K562 (cell line): ENCODE measurements at regions not wholly inside any gene's neighbourhood (a gene's known extent, or its start where the extent isn't known, plus 50 kb on each side); places are given as distances from the start of the nearest gene placed in this dataset.
"Not testable (repeated sequence)": the region's sequence is repeated elsewhere in the genome, so short reads cannot be mapped to it uniquely, and the experiment has no call there.

Experiments
- ATAC-seq: fragments of 200-7000 bp; cut with Tn5 transposase; 3 replicates; pipeline ENCODE4 v1.9.1; 2020; ENCODE audit warnings: moderate library complexity
- BruUV-seq: library from RNA; stranded (reverse); fragments of 400-500 nt; replicated peaks from 2 replicates; lab custom pipeline; 2021; lab: Mats Ljungman, UMichigan
- CTCF ChIA-PET: fragments of 300-600 bp; formaldehyde crosslinking; extraction: SDS; loops from one replicate; lab custom pipeline; 2021; ENCODE audit warnings: low intra/inter-chr PET ratio; lab: Yijun Ruan, JAX
- POLR2A ChIA-PET: fragments of 300-600, 350-650 bp; sonication (Branson Sonifier 250); formaldehyde crosslinking; extraction: SDS; loops from one replicate; lab custom pipeline; 2021; ENCODE audit warnings: antibody characterized with exemption, inconsistent platforms; lab: Yijun Ruan, JAX
- DNase-seq, 4 experiments: peaks; one replicate each; pipeline versions ENCODE4 v3.0.0 to v3.0.0-alpha.2; 2011 to 2018; ENCODE audit warnings: low spot score in 3 of 4, mixed read lengths in 3 of 4; ENCODE audit errors: extremely low read depth in 1 of 4
- FAIRE-seq: peaks from 2 replicates; lab custom pipeline; 2011; peaks lifted over from hg19 to GRCh38; lab: Jason Lieb, UNC
- H2AFZ ChIP-seq: 2 replicates; pipeline ENCODE4 v1.6.0; 2011; ENCODE audit warnings: low read depth, low read length, control low read depth, inconsistent platforms
- H3K27ac ChIP-seq: fragments of 200-600 bp; 3 replicates; pipeline ENCODE4 v1.8.0; 2011; ENCODE audit warnings: low read depth, mild to moderate bottlenecking, control low read depth, inconsistent platforms, low read length, moderate library complexity, mixed read lengths; ENCODE audit errors: extremely low read depth
- H3K27me3 ChIP-seq, 2 experiments: fragments of 300-600 bp in 1 of 2; 2 replicates in 1 of 2; 3 replicates in 1 of 2; pipeline versions ENCODE4 v1.6.0 to v1.8.0; 2011; ENCODE audit warnings: inconsistent platforms in 2 of 2, low read length in 2 of 2, mild to moderate bottlenecking in 1 of 2, mixed read lengths in 1 of 2, moderate library complexity in 1 of 2; ENCODE audit not compliant: control insufficient read depth in 2 of 2, insufficient read depth in 2 of 2
- H3K36me3 ChIP-seq: fragments of 300-600 bp; 3 replicates; pipeline ENCODE4 v1.8.0; 2011; ENCODE audit warnings: mild to moderate bottlenecking, low read length, inconsistent platforms; ENCODE audit not compliant: control insufficient read depth, insufficient read depth
- H3K4me1 ChIP-seq, 2 experiments: fragments of 200-600 bp in 1 of 2; replicated peaks in 1 of 2; 2 replicates in 1 of 2; 3 replicates in 1 of 2; pipeline versions ENCODE4 v1.5.1 to v1.8.0; 2011; ENCODE audit warnings: inconsistent platforms in 2 of 2, low read length in 2 of 2, mild to moderate bottlenecking in 1 of 2, mixed read lengths in 1 of 2, moderate library complexity in 1 of 2; ENCODE audit not compliant: control insufficient read depth in 2 of 2, insufficient read depth in 2 of 2
- H3K4me2 ChIP-seq: 2 replicates; pipeline ENCODE4 v1.6.1; 2011; ENCODE audit warnings: low read length, control low read depth, inconsistent platforms, mixed read lengths; ENCODE audit not compliant: insufficient read depth
- H3K4me3 ChIP-seq: fragments of 200-600 bp; sonication (generic), shearing (Covaris generic); 2 replicates; pipeline ENCODE4 v1.5.1; 2016; ENCODE audit warnings: control low read depth, inconsistent platforms
- H3K79me2 ChIP-seq: fragments of 200-600 bp; 3 replicates; pipeline ENCODE4 v1.8.0; 2011; ENCODE audit warnings: low read length, inconsistent platforms; ENCODE audit not compliant: control insufficient read depth, insufficient read depth
- H3K9ac ChIP-seq, 2 experiments: 2 replicates each; pipeline versions ENCODE4 v1.6.0 to v1.6.1; 2011; ENCODE audit warnings: low read depth in 2 of 2, low read length in 2 of 2, control low read depth in 1 of 2, inconsistent platforms in 1 of 2, mild to moderate bottlenecking in 1 of 2, mixed read lengths in 1 of 2; ENCODE audit not compliant: insufficient read depth in 1 of 2
- H3K9me1 ChIP-seq: one replicate; pipeline ENCODE4 v1.6.0; 2011; ENCODE audit warnings: inconsistent platforms, mild to moderate bottlenecking, low read length, moderate library complexity; ENCODE audit not compliant: control insufficient read depth, insufficient read depth
- H3K9me3 ChIP-seq: replicated peaks from 2 replicates; pipeline ENCODE4 v1.5.1; 2011; ENCODE audit warnings: low read depth, low read length, inconsistent platforms; ENCODE audit not compliant: control insufficient read depth, insufficient read depth
- H4K20me1 ChIP-seq: replicated peaks from 2 replicates; pipeline ENCODE4 v1.6.1; 2011; ENCODE audit warnings: low read length, inconsistent platforms, mixed read lengths; ENCODE audit not compliant: control insufficient read depth, insufficient read depth
- ZBTB33 ChIP-seq: sonication (generic); formaldehyde crosslinking; IDR thresholded peaks from 2 replicates; pipeline ENCODE4 v1.8.1; 2023; ENCODE audit warnings: mild to moderate bottlenecking, missing genetic modification reagents
- WGBS: fragments of 100-300 bp; shearing (Covaris generic); methylation state at CpG from one replicate; pipeline ENCODE4 v1.1.6; 2016; ENCODE audit warnings: low coverage, mixed read lengths; ENCODE audit not compliant: insufficient coverage; ENCODE audit errors: missing lambda C conversion rate; 5-methylcytosine and 5-hydroxymethylcytosine counted together
- in situ Hi-C: fragments of 300-500 bp; cut with MboI; formaldehyde crosslinking; loops from 4 replicates; pipeline ENCODE4 v1.15.0; 2018; ENCODE audit warnings: inconsistent platforms, mixed read lengths
- intact Hi-C: fragments of 100-400 bp; cut with micrococcal nuclease; formaldehyde crosslinking; loops from 2 replicates; pipeline ENCODE4 v1.14.2; 2022

DNA sequence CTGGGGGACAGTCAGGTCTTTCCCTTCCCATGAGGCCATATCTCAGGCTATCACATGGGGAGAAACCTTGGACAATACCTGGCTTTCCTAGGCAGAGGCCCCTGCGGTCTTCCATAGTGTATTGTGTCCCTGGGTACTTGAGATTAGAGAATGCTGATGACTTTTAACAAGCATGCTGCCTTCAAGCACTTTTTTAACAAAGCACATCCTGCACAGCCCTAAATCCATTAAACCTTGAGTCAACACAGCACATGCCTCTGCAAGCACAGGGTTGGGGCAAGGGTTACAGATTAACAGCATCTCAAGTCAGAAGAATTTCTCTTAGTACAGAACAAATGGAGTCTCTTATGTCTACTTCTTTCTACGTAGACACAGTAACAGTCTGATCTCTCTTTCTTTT, 545.2 kb upstream of the NR2F2 start:
- DNase-seq, FAIRE-seq: not testable (repeated sequence)

More for the DNA sequence above, 545.2 kb upstream of the NR2F2 start:
- 0 out of 2 replicates have a peak, but pooled peaks have one; percentile 5 for TF ChIP-seq ZBTB33 (CRISPR knock-in tag)
- intact Hi-C loops, POLR2A ChIA-PET, H3K4me3 ChIP-seq, H3K9ac ChIP-seq, H3K79me2 ChIP-seq, H4K20me1 ChIP-seq, H3K27ac ChIP-seq, H3K4me1 ChIP-seq, H3K9me1 ChIP-seq, BruUV-seq, H3K27me3 ChIP-seq, H3K4me2 ChIP-seq, in situ Hi-C loops, ATAC-seq, H2AFZ ChIP-seq, CTCF ChIA-PET: not testable (repeated sequence)
- Histone ChIP-seq H3K36me3 (peaks cover 13% of the 10 kb centered on the region; the same call in 2 of the 3 replicates), H3K9me3 (peaks cover 27% of the 10 kb centered on the region)
- WGBS: 93% methylated on average over 2 of the region's 2 CpGs
